NCI-H2029 (cell line): ENCODE measurements at regions not wholly inside any gene's neighbourhood (a gene's known extent, or its start where the extent isn't known, plus 50 kb on each side); places are given as distances from the start of the nearest gene placed in this dataset.
"Not testable (repeated sequence)": the region's sequence is repeated elsewhere in the genome, so short reads cannot be mapped to it uniquely, and the experiment has no call there.

Experiments used
- DNase-seq: peaks from one replicate; lab custom pipeline; 2025; lab: John Stamatoyannopoulos, UW

DNA sequence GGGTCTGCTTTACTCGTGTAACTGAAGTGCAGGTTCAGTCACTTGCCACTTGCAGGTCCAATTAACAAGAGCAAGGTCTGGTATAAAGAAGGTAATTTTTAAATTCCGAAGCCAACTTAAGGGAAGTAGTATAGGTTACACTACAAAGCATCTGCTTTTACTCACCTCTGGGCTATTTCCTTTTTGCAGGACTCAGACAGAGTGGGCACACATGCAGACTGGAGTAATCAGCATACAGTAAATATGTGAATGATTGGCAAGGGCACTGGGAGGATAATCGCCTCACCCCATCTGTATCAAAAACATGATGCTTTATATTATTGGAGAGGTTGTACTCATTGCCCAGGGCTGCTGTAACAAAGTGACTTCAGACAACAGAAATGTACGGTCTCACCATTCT lies 160.1 kb upstream of the CDH5 start:
- DNase-seq = no peak

DNA sequence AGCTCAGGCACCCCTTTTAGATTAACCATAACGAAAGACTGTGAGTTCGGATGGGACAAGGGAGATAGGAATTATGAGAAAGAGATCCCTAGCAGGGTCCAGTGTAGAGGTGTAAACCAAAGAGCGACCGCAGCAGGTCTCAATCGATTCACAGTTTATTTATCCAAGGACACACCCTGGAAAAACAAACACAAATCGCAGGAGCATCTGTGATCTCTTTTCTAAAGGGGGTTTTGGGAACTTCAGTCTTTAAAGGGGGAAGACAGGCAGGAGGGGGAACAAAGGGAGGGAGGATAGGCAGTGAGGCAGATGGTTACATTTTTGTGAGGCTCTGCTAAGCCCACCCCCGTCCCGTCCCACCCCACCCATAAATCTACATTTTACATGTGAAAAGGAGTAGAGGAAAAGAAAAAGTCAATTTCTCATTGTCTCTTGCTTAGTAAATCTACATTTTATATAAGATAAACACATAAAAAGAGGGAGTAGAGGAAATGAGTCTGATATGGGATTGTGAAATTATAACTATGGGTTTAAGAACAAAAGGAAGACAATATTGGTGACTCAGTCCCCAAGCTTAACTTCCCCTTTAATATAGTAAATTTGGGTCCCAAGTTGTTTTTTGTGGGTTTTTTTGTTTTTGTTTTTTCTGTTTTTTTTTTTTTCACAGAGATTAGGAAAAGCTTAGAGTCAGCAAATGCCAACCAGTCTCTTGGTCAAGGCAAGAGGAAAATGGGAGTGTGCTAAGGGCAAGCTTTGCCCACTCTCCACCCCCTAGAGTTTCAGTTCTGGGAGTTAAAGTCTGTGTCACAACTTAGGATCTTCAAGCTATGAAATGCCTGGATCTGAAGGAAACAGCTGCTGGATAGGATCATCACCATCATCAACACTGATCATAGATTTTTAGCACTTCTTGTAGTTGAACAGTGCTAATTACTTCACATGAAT lies 160.9 kb upstream of the CDH5 start:
- peak; percentile 10 for DNase-seq

DNA sequence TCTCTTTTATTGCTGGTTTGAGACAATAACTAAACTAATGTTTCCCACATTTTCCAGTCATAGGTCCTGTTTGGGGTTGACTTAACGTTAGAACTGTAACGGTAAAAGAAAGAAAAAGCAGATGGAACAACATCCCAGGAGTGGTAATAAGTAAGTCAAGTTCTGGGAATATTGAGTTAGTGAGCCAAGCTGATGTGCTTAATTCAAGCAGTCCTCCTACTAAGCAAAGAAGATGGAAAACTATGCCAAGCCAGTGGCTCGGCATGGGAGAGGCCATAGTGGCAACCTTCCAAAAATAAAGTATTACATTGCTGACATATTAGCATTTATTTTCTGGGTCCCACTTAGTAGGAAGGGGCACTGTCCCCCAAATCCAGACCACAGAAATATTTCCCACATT lies 161.7 kb upstream of the CDH5 start:
- DNase-seq = no peak

DNA sequence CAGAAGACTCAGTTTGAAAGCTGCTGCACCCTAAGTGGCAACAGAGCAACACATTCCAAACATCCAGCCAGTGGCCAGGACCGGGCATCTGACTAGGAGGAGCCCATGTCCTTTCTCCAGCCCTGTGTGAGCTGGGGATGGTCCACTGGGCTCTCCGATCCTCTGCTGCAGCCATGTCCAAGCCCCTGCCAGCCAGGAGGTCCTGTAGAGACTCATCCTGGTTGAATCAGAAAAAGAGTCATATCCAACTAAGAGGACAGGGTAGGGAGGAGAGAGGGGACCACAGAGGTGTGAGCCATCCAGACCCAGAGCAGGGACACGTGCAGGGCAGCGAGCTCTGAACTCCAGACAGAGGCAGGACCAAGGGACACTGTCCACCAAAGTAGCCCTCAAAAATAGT lies 163.0 kb upstream of the CDH5 start:
- DNase-seq = no peak

DNA sequence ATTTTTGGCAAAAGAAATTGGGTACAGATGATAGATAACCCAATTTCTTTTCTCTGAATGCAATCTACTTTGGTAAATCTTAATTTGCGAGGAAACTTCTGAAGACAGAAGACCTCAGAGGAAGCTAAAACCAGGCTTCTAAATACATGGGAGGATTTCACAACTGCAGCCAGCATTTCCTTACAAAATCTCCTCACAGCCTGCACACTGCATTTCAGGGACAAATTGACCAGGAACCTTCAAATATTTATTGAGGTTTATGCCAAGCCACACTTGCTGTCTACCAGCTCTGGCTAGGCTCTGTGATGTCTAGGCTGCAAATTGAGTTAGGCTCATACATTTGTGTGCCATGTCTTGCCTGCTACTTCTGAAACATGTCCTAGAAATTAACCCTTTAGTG lies 167.3 kb upstream of the CDH5 start:
- no peak for DNase-seq

DNA sequence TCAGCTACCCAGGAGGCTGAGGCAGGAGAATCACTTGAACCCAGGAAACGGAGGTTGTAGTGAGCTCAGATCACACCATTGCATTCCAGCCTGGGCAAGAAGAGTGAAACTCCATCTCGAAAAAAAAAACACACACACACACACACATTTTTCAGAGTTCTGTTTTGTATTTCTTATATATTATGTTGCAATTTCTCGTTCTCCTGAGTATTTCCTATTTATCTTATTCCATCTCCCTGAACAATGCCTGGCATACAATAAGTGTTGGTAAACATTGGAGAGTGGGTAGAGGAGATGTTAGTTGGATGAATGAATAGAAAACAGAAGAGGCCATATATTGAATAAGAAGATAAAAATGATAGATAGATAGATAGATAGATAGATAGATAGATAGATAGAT lies 167.8 kb upstream of the CDH5 start:
- DNase-seq = no peak

DNA sequence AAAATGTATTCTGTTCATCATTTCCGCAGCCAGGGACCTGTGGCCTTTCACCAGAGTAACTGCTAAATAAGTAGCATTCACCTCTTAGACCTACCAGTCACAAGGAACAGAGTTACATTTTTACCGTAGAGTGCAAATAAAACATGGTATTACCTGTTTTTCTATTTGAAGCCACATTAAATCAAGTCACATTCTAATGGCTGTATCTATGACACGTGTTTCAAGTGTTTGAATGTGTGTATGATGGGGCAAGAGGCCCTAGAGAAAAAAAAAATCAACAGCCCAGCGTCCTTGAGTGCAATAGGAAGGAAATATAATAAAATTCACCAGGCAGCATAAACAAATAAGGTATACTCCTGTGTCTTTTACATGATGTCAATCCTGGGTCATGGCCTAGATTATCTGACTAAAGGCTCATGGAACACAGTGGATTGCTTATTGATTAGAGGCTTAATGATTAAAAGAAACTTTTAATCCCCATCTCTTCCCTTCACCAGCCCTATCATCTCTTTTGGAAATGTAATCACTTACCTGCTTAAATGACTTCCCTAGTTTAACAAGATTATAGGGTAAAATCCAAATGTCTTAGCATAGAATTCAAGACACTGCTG lies 168.7 kb upstream of the CDH5 start:
- DNase-seq = peak; percentile 57

DNA sequence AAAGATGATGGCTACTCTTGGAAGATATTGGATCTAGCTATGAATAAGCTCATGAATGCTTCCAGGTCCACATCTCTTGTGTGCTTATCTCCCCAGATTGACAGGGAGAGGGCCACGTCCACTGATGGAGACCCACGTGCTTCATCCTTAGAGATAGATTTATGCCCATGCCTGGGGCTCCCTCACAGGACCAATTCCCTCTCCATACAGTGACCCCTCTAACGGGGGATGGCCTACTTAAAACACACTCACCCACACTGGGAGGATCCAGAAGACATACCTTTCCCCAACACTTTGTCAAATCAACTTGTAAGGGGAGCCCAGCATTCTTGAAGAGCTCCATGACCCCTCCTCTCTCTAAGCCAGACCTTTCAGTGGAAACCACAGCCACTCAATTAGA lies 169.7 kb upstream of the CDH5 start:
- DNase-seq = no peak

DNA sequence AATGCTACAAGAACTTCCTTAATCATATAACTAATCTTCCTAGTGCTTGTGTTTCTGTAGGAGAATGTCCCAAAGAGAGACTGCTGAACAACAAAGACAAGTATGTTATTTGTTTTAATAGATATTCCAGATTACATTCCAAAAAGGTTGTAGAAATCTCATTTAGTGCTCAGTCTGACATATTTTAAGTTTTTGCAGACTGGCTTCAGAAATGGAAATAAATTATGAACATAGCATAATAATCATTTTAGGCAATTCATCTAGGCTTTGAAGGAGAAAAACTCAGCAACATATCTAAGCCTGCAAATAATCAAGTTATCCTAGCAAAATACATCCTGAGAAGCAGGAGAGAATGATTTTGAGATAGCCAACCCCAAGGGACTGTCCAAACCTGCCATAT lies 171.6 kb upstream of the CDH5 start:
- DNase-seq = no peak

DNA sequence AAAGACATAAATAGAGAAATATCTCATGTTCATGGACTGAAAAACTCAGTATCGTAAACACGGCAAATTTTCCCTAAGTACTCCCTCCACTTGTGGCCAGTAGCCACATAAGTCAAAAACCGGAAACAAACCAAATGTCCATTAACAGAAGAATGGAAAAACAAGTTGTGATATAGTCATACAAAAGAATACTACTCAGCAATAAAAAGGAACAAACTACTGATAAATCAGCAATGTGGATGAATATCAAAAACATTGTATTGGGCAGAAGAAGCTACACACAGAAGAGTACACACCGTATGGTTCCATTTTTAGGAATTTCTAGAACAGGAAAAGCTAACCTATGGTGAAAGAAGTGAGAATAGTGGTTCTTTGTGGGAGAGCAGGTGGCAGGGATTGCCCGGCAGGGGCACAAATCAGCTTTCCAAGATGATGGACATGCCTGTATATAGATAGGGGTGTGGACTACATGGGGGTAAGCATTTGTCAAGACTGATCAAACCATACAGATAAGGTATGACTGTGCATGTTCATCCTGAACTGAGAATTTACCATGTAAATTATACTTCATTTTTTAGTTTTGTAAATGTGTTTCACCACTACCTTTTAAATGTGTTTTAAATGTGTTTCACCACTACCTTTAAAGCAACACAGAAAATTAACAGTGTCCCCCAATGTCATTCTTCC lies 172.8 kb upstream of the CDH5 start:
- DNase-seq = no peak

DNA sequence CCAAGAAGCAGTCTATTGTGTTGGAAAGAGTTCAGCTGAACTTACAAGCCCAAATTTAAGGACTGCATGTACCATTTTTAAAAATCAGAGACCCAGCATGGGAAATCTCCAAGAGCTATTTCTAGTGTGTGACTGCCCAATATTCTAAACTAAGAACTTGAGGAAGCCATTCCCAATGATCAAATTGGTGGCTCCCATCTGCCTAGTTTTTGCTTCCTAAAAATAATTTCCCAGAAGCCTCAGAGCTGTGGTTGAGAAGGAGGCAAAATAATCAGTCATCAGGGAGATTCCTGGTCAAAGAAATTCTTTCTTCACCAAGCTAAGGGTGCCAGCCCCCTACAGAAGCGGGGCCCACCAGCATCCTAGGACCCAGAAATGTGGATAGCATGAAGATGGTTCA lies 176.1 kb upstream of the CDH5 start:
- no peak for DNase-seq

DNA sequence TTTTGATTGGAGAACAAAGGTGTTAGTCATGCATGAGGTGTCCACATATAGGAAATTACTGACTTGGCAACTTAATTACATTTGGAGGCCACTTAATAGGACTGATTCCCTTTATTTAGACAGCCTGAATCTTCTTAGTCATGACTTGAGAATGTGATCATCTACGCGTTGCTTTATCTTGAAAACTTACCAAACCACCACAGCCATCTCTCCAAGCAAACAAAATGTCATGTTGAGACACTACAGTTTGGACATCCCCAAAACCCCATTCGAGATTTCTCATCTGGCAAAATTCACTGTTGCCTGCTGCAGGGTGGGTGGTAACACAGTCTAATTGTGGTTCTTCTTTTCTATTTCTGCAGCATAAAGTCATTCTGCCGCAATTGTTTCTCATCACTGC lies 176.5 kb upstream of the CDH5 start:
- no peak for DNase-seq

DNA sequence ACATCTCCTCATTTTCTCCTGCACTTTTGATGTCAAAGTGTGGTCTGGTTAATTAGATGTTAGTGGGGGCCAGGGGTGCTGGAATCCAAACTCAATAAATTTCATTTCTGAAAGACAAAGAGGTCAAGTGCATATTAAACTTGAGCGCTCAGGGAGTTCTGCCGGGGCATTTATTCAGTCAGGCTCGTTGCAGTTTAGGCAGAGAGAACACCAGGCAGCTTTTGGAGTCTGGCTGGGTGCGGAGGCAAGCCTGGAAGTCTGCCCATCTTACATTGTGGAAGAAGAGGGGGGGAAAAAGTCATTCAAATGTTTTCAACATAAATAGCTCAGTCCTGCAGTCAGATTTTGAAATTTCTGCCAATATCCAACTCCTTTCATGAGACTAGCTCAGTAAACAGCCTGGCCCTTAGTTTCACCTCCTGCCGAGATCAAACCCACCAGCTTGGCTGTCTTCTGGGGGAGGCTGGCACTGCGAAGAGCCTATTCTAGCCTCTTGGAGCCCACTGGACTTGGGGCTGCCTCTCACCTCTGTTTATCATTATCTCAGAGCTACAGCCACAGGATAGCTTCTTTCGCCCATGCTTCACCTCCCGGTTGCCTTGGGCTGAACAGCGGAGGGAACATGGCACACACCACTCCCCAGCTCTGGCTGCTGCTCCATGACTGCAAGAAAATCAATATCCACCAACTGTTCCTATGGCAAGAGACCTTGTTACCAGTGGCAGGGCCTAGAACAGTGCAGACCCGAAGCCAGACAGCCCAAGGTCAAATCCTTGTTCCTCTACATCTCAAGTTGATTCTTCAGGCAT lies 177.4 kb upstream of the CDH5 start:
- no peak for DNase-seq

DNA sequence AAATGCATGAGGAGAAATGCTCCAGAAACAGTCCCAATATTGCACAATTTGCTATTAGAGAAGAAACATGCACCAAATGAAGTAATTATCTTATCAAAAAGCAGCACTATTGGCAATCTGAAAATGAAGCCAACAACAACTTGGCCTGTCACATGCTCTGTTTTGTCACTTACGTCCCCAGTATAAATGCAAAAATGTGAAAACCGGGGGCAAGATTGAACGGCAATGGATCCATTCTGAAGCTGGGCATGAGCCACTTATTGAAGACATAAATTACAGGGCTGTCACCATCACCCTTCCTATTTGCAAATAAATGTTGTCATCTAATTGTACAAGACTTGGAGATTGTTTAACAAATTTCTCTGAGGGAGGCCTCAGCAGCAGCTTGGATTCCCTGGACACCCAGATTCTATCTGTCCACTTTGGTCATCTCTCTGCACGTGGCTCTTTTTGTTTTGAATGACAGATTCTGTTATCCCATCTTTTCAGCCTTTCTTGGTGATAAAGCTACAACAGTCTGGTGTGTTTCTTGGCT lies 180.2 kb upstream of the CDH5 start:
- no peak for DNase-seq

DNA sequence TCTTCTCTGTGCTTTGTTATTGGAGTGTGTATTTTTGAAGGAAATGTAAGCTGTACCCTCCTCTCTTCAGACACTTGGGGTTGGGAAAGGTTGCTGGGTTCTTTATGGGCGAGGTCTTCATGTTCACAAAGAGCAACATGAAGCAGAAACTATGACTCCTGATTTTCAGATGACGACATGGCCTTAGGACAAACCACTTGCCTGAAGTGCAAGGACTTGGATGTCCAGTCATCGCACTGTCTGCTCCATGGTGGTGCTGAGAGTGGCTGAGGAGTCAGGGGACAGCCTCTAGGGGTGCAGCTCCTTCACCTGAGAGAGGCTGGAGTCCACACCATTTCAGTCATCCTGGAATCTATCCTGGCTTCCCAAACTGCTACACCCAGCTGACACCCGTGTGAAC lies 183.9 kb upstream of the CDH5 start:
- DNase-seq = no peak

DNA sequence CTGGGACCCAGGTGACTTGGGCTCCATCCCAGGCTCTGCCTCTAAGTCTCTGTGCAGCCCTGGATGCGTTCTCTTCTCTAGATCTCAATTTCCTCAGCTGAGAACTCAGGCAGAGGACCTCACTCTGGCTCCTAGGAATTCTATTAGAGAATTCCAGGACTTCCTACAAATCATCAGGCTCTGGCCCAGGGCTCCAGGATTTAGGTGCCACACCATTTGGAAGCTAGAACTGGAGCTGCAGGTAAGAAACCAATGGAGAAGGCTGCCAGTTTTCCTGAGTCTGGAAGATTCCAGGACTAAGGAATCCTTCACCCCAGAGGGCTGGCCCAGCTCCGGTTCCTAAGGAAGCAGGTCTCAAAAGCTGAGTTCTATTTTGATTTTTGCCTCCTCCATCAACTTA lies 189.8 kb upstream of the CDH5 start:
- DNase-seq = no peak

DNA sequence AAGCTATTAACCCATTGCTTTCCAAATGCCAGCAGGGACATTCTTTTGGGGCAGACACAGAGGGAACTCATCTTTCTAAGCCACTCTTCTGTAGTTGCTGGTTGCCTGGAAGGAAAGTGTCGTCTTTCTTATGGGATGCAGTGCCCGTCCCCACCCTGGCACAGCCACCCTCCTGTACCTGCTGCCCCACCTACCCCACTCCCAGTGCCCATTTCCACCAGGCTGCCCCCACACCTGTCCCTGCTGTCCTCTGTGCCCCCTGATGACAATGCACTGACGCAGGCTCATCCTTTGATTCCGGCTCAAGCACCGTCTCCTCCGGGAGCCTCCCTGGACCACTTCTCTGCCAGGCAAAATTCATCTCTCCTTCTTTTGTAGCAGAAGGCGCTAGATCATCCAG lies 190.4 kb upstream of the CDH5 start:
- DNase-seq = no peak

DNA sequence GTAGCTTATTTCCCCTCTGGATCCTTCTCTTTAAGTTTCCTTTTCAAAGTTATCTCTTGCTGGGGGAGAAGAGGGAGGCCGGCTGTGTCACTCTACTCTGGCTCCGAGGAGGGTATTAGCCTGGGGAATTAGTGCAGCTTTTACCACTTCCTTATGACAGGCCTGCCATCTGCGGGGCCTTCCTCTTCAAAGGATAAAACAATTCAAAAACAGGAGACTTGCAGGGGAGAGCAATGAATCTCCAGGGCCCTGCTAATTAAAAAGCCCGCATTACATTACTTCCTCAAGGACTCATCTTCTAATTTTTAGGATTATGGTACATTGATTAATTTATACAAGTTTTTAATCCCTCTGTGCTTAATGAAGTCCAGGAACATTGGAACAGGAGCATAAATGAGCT lies 190.9 kb upstream of the CDH5 start:
- no peak for DNase-seq

DNA sequence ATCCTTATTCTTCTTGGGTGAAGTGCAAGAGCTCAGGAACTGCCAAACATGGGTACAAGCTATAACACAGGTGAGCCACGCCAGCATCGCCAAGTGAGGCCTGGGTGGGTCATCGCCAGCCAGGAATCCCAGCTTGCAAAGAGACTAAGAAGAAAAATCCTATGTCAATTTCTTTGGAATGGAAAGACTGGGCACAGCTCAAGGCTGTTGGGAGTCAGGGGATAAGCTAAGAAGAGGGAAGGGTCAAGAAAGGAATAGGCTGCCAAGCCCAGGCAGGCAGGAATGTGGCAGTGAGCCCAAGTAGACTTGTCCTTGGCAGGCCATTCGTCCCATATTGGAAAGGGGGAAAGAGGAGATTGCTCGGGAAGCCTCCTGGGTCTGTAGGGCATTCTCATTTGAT lies 191.4 kb upstream of the CDH5 start:
- DNase-seq = no peak

DNA sequence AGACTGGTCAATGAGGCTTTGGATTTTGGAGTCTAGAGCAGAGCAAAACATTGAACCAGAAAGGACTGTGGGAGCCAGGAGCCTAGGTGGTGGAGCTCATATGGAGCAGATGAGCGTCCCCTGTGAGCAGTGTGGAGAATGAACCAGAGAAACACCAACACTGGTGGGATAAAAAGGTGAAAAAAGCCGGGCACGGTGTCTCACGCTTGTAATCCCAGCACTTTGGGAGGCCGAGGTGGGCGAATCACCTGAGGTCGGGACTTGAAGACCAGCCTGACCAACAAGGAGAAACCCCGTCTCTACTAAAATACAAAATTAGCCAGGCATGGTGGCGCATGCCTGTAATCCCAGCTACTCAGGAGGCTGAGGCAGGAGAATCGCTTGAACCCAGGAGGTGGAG lies 192.7 kb upstream of the CDH5 start:
- DNase-seq = not testable (repeated sequence)

DNA sequence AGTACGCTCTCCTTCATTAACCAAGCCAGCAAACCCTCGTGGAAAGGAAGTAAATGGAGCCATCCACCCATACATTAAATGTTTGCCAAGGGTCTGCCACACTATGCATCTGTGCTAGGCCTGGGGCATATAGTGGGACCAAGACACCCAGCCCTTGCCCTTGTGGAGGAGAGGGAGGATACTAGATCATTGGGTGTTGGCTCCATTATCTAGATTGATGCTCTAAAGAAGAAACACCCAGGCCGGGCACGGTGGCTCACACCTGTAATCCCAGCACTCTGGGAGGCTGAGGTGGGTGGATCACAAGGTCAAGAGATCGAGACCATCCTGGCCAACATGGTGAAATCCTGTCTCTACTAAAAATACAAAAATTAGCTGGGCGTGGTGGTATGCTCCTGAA lies 193.3 kb upstream of the CDH5 start:
- DNase-seq = not testable (repeated sequence)

DNA sequence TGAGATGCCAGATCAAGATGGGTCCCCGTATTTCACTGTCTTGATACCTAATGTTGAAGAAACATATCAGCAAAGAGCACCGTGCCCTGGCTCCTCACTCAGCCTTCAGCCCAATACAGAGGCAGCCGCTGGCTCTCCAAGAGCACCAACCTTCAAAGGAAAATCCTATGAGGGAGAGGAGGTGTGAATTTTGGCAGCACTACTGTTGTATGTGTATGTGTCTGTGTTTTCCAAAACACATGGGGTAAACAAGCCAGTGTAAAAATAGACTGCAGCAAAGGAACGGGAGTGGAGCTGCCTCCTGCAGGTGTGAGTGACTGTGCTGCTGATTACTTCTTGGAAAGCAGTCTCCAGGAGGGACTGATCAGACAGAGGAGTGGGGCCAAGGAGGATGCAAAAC lies 194.0 kb upstream of the CDH5 start:
- no peak for DNase-seq
